KMS-11 (cell line): ENCODE measurements at regions not wholly inside any gene's neighbourhood (a gene's known extent, or its start where the extent isn't known, plus 50 kb on each side); places are given as distances from the start of the nearest gene placed in this dataset.

Experiments used
- H2AFZ ChIP-seq: fragments of 200-600 bp; sonication (generic); 2 replicates; pipeline ENCODE4 v1.6.1; 2016; ENCODE audit warnings: antibody characterized with exemption, mixed run types, low read depth
- H3K27ac ChIP-seq: fragments of 200-600 bp; sonication (generic); 2 replicates; pipeline ENCODE4 v1.6.1; 2016; ENCODE audit warnings: mild to moderate bottlenecking, mixed run types
- H3K27me3 ChIP-seq: fragments of 200-600 bp; sonication (generic); 2 replicates; pipeline ENCODE4 v1.6.1; 2017; ENCODE audit warnings: mild to moderate bottlenecking, low read depth, mixed run types, moderate library complexity; ENCODE audit not compliant: insufficient read depth
- H3K36me3 ChIP-seq: fragments of 200-600 bp; sonication (generic); 2 replicates; pipeline ENCODE4 v1.6.1; 2017; ENCODE audit warnings: mild to moderate bottlenecking, mixed run types; ENCODE audit not compliant: insufficient read depth
- H3K4me1 ChIP-seq: fragments of 200-600 bp; sonication (generic); 2 replicates; pipeline ENCODE4 v1.6.1; 2016; ENCODE audit warnings: mild to moderate bottlenecking, low read depth, mixed run types; ENCODE audit not compliant: poor library complexity, severe bottlenecking
- H3K4me2 ChIP-seq: fragments of 200-600 bp; sonication (generic); 2 replicates; pipeline ENCODE4 v1.7.0; 2016; ENCODE audit warnings: mild to moderate bottlenecking, mixed run types
- H3K4me3 ChIP-seq: fragments of 200-600 bp; sonication (generic); IDR thresholded peaks from 2 replicates; pipeline ENCODE4 v1.6.1; 2017; ENCODE audit warnings: low read depth, low read length, mixed read lengths; ENCODE audit not compliant: insufficient read depth
- H3K79me2 ChIP-seq: fragments of 200-600 bp; sonication (generic); 2 replicates; pipeline ENCODE4 v1.6.1; 2016; ENCODE audit warnings: low read depth, mixed run types; ENCODE audit not compliant: insufficient read depth
- H3K9ac ChIP-seq: fragments of 200-600 bp; sonication (generic); 2 replicates; pipeline ENCODE4 v1.6.1; 2016; ENCODE audit warnings: mild to moderate bottlenecking, mixed run types
- H4K20me1 ChIP-seq: fragments of 200-600 bp; sonication (generic); 2 replicates; pipeline ENCODE4 v1.6.1; 2016; ENCODE audit warnings: mild to moderate bottlenecking, mixed run types; ENCODE audit not compliant: insufficient read depth
- TF ChIP-seq, protein P1 (sequence below): fragments of 200-600 bp; sonication (generic); conservative IDR thresholded peaks from 2 replicates; pipeline ENCODE4 v1.6.1; 2017; ENCODE audit warnings: low read depth, mild to moderate bottlenecking, antibody characterized with exemption, low read length, moderate library complexity, mixed read lengths

DNA sequence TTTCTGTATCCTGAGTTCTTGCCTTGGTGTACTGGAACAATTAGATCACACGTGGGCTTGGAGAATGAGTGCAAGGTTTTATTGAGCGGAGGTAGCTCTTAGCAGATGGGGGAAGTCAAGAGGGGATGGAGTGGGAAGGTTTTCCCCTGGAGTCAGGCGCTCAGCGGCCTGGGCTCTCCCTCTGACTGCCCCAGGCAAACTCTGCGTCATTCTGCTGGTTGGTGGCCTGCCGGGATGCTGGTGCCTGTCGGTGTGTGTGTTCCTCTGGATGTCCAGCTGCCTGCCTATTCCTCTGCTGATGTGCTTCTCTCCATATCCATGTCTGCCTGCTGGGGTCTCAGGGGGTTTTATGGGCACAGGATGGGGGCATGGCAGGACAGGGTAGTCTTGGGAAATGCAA, 111.0 kb downstream of the TRIB2 start:
- no peak overlapping the region for H2AFZ ChIP-seq
- no peaks in the 10 kb centered on the region for H3K79me2 ChIP-seq
- TF ChIP-seq, protein P1, sequence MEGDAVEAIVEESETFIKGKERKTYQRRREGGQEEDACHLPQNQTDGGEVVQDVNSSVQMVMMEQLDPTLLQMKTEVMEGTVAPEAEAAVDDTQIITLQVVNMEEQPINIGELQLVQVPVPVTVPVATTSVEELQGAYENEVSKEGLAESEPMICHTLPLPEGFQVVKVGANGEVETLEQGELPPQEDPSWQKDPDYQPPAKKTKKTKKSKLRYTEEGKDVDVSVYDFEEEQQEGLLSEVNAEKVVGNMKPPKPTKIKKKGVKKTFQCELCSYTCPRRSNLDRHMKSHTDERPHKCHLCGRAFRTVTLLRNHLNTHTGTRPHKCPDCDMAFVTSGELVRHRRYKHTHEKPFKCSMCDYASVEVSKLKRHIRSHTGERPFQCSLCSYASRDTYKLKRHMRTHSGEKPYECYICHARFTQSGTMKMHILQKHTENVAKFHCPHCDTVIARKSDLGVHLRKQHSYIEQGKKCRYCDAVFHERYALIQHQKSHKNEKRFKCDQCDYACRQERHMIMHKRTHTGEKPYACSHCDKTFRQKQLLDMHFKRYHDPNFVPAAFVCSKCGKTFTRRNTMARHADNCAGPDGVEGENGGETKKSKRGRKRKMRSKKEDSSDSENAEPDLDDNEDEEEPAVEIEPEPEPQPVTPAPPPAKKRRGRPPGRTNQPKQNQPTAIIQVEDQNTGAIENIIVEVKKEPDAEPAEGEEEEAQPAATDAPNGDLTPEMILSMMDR: no peak
- H3K4me3 ChIP-seq: no peak overlapping the region
- H4K20me1 ChIP-seq: no peaks in the 10 kb centered on the region
- no peaks in the 10 kb centered on the region for H3K27me3 ChIP-seq
- H3K4me1 ChIP-seq: no peaks in the 10 kb centered on the region
- no peak overlapping the region for H3K27ac ChIP-seq
- no peaks in the 10 kb centered on the region for H3K36me3 ChIP-seq
- no peak overlapping the region for H3K4me2 ChIP-seq
- no peak overlapping the region for H3K9ac ChIP-seq

DNA sequence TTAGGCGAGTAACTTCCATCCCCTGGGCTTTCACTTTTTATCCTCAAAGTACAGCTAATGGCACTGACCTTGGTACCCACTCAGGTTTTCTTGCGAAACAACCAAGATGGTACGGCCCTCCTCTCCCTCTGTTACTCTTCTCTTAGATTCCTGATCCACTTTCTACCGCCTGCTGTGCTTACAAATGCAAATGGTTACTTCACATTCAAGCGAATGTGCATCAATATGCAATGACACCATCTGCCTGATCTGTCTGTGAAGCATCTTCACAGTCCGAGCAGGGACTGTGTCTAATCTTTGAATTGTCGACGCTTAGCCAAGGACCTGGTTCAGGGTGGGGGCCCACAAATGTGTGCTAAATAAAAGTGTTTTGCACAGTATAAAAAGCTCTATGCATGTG, 112.2 kb downstream of the TRIB2 start:
- H3K4me1 ChIP-seq: no peaks in the 10 kb centered on the region
- no peak overlapping the region for H3K4me2 ChIP-seq
- no peaks in the 10 kb centered on the region for H3K27me3 ChIP-seq
- H3K36me3 ChIP-seq: no peaks in the 10 kb centered on the region
- no peak overlapping the region for H2AFZ ChIP-seq
- H3K79me2 ChIP-seq: no peaks in the 10 kb centered on the region
- H3K4me3 ChIP-seq: no peak overlapping the region
- TF ChIP-seq, protein P1: no peak
- no peak overlapping the region for H3K27ac ChIP-seq
- H3K9ac ChIP-seq: no peak overlapping the region
- H4K20me1 ChIP-seq: no peaks in the 10 kb centered on the region

DNA sequence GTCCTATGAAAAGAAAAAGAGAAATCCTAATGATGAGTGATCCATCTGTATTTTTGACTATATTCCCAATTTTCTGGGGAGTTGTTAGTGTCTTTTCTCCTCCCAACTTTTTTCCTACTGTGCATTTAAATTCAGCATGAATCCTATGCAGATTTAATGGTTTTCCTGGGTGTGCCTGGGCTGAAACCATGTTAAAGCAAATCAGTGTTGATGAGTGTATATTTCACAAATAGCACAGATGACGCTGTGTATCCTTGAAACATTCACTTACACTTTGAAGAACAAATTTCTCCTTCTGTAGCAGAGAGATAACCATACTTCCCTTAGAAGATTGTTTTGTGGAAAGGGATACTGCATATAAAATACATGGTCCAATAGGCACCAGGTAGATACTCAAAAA, 114.3 kb downstream of the TRIB2 start:
- H3K27me3 ChIP-seq: no peaks in the 10 kb centered on the region
- no peak overlapping the region for H2AFZ ChIP-seq
- TF ChIP-seq, protein P1: no peak
- no peak overlapping the region for H3K27ac ChIP-seq
- H4K20me1 ChIP-seq: no peaks in the 10 kb centered on the region
- H3K79me2 ChIP-seq: no peaks in the 10 kb centered on the region
- H3K9ac ChIP-seq: no peak overlapping the region
- no peaks in the 10 kb centered on the region for H3K4me1 ChIP-seq
- no peak overlapping the region for H3K4me2 ChIP-seq
- no peaks in the 10 kb centered on the region for H3K36me3 ChIP-seq
- H3K4me3 ChIP-seq: no peak overlapping the region

DNA sequence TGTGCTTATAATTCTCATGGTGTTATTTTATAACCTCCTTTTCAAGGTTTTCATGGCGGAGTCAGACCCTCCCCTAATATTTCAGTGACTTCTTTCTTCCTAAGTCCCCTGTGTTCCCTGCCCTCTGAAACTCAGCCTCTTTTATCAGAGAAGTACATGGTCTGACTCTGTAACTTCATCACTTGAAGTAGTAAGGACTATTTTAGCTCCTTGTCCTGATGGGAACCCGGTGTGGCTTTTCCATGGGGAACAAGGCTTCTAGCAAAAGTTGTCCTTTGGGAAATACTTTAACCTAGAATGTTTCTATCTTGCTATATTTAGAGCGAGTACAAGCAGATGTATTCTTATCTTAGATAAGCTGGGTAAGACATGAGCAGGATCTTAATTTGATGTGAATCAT, 117.5 kb downstream of the TRIB2 start:
- Histone ChIP-seq H3K36me3 (no peaks in the 10 kb centered on the region), H3K79me2 (no peaks in the 10 kb centered on the region), H3K4me1 (no peaks in the 10 kb centered on the region), H4K20me1 (no peaks in the 10 kb centered on the region), H2AFZ (no peak overlapping the region), H3K4me2 (no peak overlapping the region), H3K27me3 (no peaks in the 10 kb centered on the region), H3K9ac (no peak overlapping the region), H3K4me3 (no peak overlapping the region), H3K27ac (no peak overlapping the region)
- TF ChIP-seq, protein P1: no peak

DNA sequence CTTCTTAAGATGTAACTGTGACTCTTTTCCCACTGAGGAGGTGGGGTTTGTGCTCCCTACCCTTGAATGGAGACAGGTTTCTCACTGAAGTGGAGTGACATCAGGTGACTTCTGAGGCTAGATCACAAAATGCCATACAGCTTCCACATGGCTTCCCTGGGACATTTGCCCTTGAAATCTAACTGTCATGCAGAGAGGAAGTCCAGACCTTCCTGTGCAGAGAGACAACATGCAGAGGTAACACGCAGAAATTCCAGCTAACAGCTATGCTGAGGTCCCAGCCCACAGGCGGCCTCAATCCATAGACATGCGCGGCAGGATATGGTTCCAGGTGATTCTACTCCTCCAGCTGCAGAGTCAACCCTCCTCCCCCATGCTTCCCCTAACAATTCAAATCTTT, 119.0 kb downstream of the TRIB2 start:
- H3K36me3 ChIP-seq: no peaks in the 10 kb centered on the region
- no peak overlapping the region for H3K4me3 ChIP-seq
- H3K79me2 ChIP-seq: no peaks in the 10 kb centered on the region
- no peaks in the 10 kb centered on the region for H3K27me3 ChIP-seq
- H3K4me2 ChIP-seq: no peak overlapping the region
- no peak overlapping the region for H2AFZ ChIP-seq
- TF ChIP-seq, protein P1: no peak
- H3K27ac ChIP-seq: no peak overlapping the region
- H4K20me1 ChIP-seq: no peaks in the 10 kb centered on the region
- no peak overlapping the region for H3K9ac ChIP-seq
- no peaks in the 10 kb centered on the region for H3K4me1 ChIP-seq
